Mucosa of gallbladder (tissue), 1 donor: ENCODE measurements at regions not wholly inside any gene's neighbourhood (a gene's known extent, or its start where the extent isn't known, plus 50 kb on each side); places are given as distances from the start of the nearest gene placed in this dataset.
"Not testable (repeated sequence)": the region's sequence is repeated elsewhere in the genome, so short reads cannot be mapped to it uniquely, and the experiment has no call there.

Source experiments
- DNase-seq: peaks from one replicate; pipeline ENCODE4 v3.0.0-alpha.2; 2020; ENCODE audit warnings: low spot score
- donor health status: DM: no; HTN: no; CAD: no.

DNA sequence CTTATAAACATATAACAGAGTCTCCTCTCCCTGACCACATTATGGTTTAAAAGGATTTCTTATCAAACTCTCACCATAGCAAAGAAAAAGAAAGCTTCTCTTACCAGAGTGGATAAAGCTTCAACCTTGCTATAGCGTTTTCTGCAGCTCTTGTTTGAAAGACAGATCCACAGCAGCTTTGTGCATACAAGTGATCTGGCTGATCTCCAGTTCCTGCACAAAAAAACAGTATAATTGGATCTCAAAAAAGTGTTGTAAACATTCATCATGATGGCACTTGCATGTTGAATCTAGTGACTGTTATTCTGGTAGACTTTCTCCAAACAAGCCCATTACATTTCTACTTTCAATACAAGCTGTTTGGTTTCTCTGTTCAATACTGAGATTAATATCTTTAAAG is 178.9 kb upstream of the MGAT4C start:
- DNase-seq, result no peak

DNA sequence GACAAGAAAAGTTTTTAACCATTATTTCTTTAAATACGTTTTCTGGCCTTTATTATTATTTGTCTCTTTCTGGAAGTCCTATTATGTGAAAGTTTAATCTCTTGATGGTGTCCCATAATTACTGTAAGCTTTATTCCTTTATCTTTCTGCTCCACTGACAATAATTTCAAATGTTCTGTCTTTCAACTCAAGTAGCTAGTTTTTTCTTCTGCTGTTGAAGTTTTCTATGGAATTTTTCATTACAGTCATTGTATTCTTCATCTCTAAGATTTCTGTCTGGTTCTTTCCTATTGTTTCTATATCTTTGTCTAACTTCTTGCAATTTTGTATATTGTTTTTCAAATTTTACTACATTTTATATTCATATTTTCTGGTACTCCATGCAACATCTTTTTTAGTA is 173.6 kb upstream of the MGAT4C start:
- DNase-seq, result no peak

DNA sequence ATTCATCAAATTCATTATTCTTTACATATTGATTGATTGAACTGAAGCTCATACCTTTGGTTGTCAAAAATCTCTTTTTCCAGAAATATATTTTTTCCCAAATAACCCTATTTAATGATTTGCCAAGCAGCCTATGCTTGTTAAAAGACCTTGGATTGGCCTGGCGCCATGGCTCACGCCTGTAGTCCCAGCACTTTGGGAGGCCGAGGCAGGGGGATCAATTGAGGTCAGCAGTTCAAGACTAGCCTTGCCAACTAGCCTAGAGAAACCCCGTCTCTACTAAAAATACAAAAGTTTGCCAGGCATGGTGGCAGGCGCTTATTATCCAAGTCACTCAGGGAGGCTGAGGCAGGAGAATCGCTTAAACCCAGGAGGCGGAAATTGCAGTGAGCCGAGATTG is 165.1 kb upstream of the MGAT4C start:
- DNase-seq, result no peak

DNA sequence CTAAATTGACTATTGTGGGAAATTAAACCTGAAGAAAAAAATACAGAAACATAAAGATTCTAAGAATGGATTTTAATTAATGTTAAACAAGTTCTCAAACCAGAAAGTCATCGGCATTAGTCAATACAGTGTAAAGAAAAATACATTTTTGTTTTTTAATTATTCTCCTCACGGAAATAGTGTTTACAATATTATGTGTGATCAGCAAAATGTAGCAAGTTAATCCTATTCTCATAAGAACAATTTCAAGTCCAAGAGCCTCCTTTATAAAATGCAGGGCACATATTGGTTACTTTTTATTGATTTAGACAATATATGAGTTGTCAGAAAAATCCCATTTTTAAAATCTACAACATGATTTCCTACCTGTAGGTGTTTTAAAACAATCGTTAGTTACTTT is 158.0 kb upstream of the MGAT4C start:
- no peak for DNase-seq

DNA sequence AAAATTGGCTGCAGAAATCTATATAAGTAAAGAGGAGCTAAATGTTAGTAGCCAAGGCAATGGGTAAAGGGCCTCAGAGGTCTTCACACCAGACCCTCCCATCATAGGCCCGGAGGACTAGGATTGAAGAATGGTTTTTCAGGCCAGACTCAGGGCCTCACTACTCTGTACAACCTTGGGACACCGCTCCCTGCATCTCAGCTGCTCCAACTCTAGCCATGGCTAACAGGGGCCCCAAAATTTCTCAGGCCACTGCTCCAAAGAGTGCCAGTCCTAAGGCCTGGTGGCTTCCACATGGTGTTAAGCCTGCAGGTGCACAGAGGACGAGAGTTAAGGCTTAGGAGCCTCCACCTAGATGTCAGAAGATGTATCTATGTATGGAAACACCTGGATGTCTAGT is 155.5 kb upstream of the MGAT4C start:
- no peak for DNase-seq

DNA sequence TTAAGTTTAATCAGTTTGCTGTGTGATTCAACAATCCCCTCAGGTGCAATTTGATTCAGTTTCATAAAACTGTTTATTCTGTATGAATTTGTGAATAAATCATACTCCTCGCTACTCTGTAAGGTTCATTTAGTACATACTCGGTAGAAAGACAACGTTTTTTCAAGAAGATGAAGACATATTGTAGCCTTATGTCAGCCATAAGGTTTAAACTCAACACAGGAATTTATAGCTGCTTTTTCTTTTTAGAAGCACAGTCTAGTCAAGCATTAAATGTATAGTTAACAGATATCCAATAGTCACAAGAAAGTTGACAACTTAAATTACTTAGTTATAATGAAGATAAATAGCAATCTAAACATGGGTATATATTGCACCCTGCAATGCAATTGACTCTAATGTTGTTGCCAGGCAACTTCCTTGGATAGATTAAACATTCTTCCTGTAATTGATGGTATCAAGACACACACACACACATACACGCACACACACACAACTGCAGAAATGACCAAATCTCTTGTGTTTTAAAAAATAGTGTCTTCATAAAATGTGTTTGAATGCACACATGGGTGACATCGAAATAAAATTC is 151.5 kb upstream of the MGAT4C start:
- DNase-seq, result no peak

DNA sequence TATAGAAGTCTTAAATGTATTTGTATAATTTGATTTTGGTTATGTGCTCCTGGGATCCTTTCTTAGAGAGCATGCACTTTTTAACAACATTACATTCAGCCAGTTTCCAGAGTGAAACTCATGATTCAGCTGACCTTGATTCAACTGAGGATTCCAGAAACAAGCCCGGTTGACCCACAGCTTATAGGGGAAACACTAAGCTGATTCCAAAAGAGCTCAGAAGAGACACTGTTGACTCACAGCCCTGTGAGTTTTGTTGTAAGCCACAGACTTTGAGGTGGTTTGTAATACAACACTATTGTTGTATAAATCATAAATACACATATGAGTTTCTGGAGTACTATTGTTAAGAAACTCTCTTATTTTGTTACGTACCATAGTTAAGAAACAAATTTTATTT is 133.8 kb upstream of the MGAT4C start:
- no peak for DNase-seq

DNA sequence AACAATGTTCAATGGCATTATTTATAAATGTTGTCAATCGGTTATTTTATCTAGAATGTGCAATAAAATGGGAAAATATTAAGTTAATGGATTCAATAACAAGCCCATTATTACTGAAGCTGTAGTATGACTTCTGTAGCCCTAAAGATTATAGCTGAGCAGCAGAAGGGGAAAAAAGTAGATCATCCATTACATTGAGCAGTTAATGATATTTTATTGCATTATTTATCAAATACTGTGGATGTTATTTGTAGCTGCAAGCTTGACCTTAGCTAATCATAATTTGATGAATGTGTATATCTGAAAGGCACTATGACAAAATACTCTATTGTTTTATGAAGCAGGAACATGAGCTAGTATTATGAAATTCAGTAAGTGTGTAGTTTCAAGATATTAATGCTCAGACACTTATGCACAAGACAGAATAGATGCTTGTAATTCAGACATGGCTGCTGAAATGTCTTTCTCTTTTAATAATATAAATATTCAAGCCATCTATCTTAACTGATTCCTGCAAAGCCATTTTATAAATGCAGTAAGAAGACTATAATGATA is 131.5 kb upstream of the MGAT4C start:
- no peak for DNase-seq

DNA sequence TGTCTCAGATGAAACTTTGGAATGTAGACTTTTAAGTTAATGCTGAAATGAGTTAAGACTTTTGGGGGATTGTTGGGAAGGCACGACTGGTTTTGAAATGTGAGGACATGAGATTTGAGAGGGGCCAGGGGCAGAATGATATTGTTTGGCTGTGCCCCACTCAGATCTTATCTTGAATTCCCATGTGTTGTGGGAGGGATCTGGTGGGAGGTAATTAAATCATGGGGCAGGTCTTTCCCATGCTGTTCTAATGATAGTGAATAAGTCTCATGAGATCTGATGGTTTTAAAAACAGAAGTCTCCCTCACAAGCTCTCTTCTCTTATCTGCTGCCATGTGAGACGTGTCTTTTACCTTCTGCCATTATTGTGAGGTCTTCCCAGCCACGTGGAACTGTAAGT is 127.6 kb upstream of the MGAT4C start:
- DNase-seq, result not testable (repeated sequence)

DNA sequence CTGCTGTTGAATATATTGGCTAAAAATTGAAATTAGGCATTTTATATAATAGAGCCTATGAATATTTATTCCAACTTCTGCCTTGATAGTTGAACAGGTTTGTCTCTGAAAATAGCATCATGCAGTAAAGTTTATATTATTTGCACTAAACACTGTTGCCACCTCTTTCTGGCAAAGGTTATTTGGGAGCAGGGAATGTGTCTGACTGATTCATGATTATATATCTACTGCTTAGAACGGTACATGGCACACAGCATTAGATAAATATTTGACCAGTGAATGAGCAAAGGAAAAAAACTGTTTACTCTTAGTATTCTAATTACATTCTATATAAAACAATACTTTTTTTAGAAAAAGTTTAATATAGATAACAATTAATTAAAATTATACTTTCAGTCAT is 123.1 kb upstream of the MGAT4C start:
- DNase-seq, result no peak

DNA sequence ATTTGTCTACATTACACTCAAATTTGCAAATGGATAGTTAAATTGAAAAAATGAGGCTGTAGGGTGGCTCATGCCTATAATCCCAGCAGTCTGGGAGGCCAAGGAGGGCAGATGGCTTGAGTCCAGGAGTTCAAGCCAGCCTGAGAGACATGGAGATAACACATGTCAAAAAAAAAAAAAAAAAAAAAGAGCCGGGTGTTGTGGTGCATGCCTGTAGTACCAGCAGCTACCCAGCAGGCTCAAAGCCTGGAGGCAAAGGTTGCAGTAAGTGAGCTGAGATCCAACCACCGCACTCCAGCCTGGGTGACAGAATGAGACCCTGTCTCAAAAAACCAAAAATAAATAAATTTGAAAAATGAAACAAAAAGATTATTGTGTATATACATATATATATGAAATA is 119.9 kb upstream of the MGAT4C start:
- no peak for DNase-seq

DNA sequence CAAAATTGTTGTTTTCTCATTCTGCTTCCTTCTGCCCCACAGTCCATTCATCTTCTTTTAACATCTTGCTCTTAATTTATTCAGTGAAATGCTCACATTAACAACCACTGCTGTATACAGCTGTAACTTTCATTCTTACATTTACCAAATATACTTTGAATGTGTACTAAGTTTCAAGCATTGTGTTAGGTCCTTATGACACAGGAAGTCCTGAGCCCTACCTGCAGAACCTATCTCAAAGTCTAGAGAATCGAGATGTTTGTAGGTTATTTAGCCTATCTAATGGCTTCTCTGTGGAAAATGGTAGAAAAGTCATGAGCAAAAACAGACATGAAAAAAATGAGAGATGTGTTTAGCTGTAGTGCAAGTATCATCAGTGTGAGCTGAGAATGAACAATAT is 117.6 kb upstream of the MGAT4C start:
- no peak for DNase-seq

DNA sequence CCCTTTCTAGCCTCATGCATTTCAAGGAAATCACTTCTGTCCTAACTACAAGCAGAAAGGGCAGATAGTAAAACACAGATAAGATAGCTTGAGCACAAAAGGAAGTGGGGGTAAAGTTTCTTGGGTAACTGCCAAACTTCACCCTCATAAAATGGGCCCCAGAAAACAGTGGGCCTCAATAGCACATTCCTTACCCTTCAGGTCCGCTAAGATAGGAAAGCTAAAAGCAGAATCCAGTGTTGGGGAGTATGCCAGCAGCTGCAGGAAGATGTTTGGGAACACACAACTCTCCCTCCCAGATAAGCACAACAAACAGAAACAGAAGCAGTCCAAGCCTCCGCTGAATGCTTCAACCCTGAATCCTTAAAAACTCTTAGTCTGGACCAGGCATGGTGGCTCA is 110.9 kb upstream of the MGAT4C start:
- no peak for DNase-seq

DNA sequence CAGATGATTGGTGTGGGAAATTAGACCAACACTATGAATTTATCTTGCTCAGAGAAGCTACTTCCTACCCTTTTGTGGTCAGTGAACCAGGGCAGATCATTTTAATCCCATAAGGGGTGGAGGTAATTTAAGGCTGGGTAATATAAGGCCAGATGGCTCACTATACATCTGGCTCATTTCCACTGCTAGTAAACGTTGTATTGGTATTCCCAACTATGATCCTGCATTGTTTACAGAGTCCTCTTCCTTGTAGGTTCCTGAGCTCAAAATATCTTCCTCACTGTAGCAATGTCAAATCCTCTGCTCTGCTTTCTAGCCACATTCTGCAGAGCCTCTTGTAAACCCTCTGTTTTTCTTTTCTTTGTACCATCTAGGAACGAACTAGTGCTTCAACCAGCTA is 93.0 kb upstream of the MGAT4C start:
- no peak for DNase-seq

DNA sequence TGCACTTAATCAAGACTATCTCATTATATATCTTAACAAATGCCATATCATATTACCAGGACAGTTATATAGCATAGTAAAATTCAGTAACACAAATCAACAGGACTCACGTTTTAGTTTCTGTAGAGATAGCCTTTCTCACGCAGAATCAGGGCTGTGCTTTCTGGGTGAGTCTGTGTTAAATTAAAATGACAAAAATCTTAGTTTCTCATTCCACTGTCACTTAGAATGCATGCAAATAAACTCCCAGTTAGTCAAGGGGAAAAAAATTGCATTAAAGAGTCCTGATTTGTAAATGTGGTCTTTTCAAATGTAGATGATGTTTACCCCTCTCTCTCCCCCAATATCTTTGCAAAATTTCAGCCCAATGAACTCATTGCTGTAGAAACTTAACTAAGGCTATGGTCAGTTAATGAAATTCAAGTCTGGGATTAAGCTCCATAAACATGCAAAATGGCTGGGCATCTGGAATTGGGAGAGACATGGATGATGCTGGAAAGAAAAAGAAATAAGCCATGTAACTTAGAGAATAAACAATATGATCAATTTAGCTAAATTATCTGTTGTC is 77.8 kb upstream of the MGAT4C start:
- DNase-seq, result no peak

DNA sequence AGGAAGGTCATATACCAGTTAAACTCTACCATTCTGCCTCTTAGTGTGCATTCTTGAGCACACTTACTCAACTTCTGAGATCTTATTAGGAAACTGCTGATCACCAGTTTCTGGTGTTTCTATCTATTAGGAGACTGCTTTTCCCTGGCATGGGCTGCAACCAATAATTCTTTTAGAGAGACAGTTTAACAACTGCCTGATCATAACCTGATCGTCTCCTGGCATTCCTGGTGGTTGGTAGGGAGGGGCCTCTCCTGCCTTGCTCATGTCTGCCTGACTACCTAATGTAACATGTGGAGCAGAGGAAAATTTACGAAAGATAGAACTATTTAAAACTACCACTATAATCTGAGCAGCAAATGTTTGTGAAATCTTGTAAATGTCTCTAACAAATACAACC is 75.3 kb upstream of the MGAT4C start:
- no peak for DNase-seq

DNA sequence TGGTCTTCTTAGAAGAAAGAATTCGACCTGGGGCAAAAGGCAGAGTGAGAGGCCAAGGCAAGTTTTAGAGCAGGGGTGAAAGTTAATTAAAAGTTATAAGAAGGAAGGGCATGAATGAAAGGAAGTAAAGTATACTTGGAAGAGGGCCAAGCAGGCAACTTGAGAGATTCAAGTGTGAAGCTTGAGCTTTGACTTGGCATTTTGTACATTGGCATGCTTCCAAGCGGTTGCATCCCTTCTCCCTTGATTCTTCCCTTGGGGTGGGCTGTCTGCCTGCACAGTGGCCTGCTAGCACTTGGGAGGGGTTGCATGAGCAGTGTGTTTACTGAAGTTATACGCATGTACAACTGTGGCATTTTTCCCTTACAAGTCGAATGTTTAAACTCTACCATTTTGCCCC is 74.8 kb upstream of the MGAT4C start:
- no peak for DNase-seq

DNA sequence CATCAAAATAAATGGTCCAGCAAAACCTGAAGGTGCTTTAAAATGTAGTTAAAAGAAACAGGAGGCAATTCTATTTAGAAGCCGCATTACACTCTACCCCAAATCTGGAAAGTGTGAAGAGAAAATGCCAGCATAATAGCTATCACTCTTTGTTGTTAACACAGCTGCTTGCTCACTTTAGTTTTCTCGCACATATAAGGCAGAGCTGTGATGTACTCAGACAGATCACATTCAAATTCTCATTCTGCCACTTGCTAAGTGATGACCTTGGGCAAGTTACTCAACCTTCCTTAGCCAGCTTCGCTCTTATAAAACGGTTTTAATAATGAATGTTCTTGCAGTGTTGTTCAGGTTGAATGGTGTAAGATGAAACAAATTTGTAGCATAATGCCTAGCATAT is 56.0 kb upstream of the MGAT4C start:
- no peak for DNase-seq
